Spleen (tissue), 11 donors: ENCODE measurements at regions not wholly inside any gene's neighbourhood (a gene's known extent, or its start where the extent isn't known, plus 50 kb on each side); places are given as distances from the start of the nearest gene placed in this dataset.

ENCODE experiments used
- DNase-seq: peaks from one replicate; pipeline ENCODE4 v3.0.0-alpha.2; 2020
- H3K27ac ChIP-seq, 8 donors: fragments of 200-600 bp; sonication (generic) in 7 of 8; 1 replicate in 4 of 8; 2 replicates in 4 of 8; pipeline versions ENCODE4 v1.5.0 to v1.8.0; 2016 to 2021; ENCODE audit warnings: inconsistent platforms in 4 of 8, mild to moderate bottlenecking in 4 of 8, moderate library complexity in 1 of 8
- H3K27me3 ChIP-seq, 7 donors: fragments of 200-600 bp; sonication (generic) in 6 of 7; replicated peaks in 1 of 7; 1 replicate in 4 of 7; 2 replicates in 3 of 7; pipeline versions ENCODE4 v1.5.0 to v1.8.0; 2016 to 2021; ENCODE audit warnings: inconsistent platforms in 3 of 7, mild to moderate bottlenecking in 1 of 7
- H3K36me3 ChIP-seq, 6 donors: fragments of 200-600 bp; sonication (generic) in 5 of 6; 1 replicate in 4 of 6; 2 replicates in 2 of 6; pipeline versions ENCODE4 v1.5.0 to v1.8.0; 2016 to 2021; ENCODE audit warnings: inconsistent platforms in 2 of 6
- H3K4me1 ChIP-seq, 6 donors: fragments of 200-600 bp; sonication (generic) in 5 of 6; 1 replicate in 3 of 6; 2 replicates in 3 of 6; pipeline versions ENCODE4 v1.5.0 to v1.8.0; 2016 to 2021; ENCODE audit warnings: inconsistent platforms in 3 of 6
- H3K4me3 ChIP-seq, 8 donors: fragments of 200-600 bp; sonication (generic) in 7 of 8; 1 replicate in 4 of 8; 2 replicates in 4 of 8; pipeline versions ENCODE4 v1.5.0 to v1.8.0; 2016 to 2021; ENCODE audit warnings: inconsistent platforms in 4 of 8, mild to moderate bottlenecking in 4 of 8, moderate library complexity in 2 of 8
- H3K9me3 ChIP-seq, 8 donors: fragments of 200-600 bp; sonication (generic) in 7 of 8; 1 replicate in 4 of 8; 2 replicates in 4 of 8; pipeline versions ENCODE4 v1.5.0 to v1.8.0; 2016 to 2021; ENCODE audit warnings: inconsistent platforms in 4 of 8
- CTCF ChIP-seq, 11 experiments: fragments of 200-600 bp in 7 of 11; fragments of 450-650 bp in 4 of 11; sonication (generic) in 4 of 11; IDR thresholded peaks in 8 of 11; conservative IDR thresholded peaks in 3 of 11; 1 replicate in 7 of 11; 2 replicates in 4 of 11; pipeline versions ENCODE4 v1.4.0 to v1.8.0; 2016 to 2021; ENCODE audit warnings: antibody characterized with exemption in 11 of 11, inconsistent platforms in 4 of 11, mild to moderate bottlenecking in 1 of 11
- POLR2A ChIP-seq, 3 donors: fragments of 450-650 bp; IDR thresholded peaks; one replicate each; pipeline ENCODE4 v1.5.1; 2017; ENCODE audit warnings: antibody characterized with exemption in 3 of 3, mild to moderate bottlenecking in 1 of 3
- POLR2AphosphoS5 ChIP-seq, 3 donors: sonication (generic); formaldehyde crosslinking; IDR thresholded peaks; one replicate each; pipeline ENCODE4 v1.5.1; 2017; ENCODE audit warnings: antibody characterized with exemption in 3 of 3
- WGBS, 5 donors: extraction: QIAGEN DNeasy Blood & Tissue Kit in 3 of 5; methylation state at CpG; one replicate each; pipeline versions ENCODE4 v1.1.5 to v1.1.7; 2013 to 2018; 5-methylcytosine and 5-hydroxymethylcytosine counted together
- intact Hi-C: fragments of 100-400 bp; cut with DNase I; formaldehyde crosslinking; loops from one replicate; pipeline ENCODE4 v1.15.0; 2023; ENCODE audit warnings: low total_unique reads
- donor health status: healthy with polysubstance abuse.
- donor health status: DM: no; HTN: no; CAD: no; lungs with moderate emphysema.
- donor health status: DM: no; HTN: no; CAD: no.
- donor health status: Bipolar disorder and iron deficiency.
- donor health status: healthy.
- donor health status: DM: no; HTN: no; CAD: no.
- donor health status: DM: yes; HTN: yes; CAD: no.

DNA sequence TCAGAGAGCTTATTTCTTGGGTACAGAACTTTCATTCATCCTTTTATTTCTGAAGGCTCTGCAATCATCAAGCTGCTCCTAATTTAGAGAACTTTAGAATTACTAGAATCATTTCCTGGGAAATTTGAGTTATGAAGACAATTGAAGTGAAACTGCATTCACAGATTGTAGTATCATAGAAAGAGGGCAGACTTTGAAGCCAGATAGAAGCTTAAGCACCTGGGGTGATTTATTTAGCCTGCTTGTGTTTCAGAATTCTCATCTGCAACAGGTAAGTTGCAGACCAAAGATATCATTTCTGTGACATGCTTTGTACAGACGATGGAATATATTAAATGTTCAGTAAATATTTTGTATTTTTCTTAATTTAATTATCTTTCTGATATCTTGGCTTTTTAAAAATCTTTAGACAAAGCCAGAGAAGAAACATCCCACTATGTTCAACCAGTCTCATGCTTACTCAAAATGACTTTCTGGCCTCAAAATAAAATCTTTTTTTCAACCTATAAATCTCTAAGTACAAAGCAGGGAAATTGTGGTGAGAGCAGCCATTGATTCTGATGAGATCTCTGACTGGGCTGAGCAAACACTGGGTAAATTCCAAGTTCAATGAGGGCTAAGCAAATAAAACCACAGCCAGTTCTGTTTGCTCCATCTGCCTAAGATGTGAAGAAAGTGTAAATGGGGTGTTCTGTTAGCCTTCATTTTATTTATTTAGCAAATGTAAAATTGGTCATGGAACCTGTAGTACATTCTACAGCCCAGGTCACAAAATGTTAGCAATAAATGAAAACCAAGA is 264.7 kb upstream of the CCNG1 start:
- no peaks in the 10 kb centered on the region for H3K27me3 ChIP-seq
- no peaks in the 10 kb centered on the region for H3K36me3 ChIP-seq
- no peak overlapping the region for H3K27ac ChIP-seq
- no peak for DNase-seq
- intact Hi-C loops: no loop called here
- no peaks in the 10 kb centered on the region for H3K4me1 ChIP-seq
- peaks cover 0 to 28% (median 8%) of the 10 kb centered on the region in 8 donors for H3K9me3 ChIP-seq
- H3K4me3 ChIP-seq: no peak overlapping the region
- 58 to 83% (median 63%) methylated on average over 1 of the region's 1 CpG for WGBS, 5 donors
- TF ChIP-seq POLR2AphosphoS5 (IDR thresholded peaks at IDR 0.05) (no peak), CTCF (IDR thresholded peaks at IDR 0.05 in 8 of 11, conservative IDR thresholded peaks at IDR 0.05 in 3 of 11) (no peak), POLR2A (IDR thresholded peaks at IDR 0.05) (no peak)

- Histone ChIP-seq H3K36me3 (no peaks in the 10 kb centered on the region), H3K4me1 (no peaks in the 10 kb centered on the region), H3K27ac (no peak overlapping the region), H3K4me3 (no peak overlapping the region), H3K27me3 (no peaks in the 10 kb centered on the region), H3K9me3 (no peaks in the 10 kb centered on the region)
- TF ChIP-seq POLR2A (IDR thresholded peaks at IDR 0.05) (no peak), CTCF (IDR thresholded peaks at IDR 0.05 in 8 of 11, conservative IDR thresholded peaks at IDR 0.05 in 3 of 11) (no peak), POLR2AphosphoS5 (IDR thresholded peaks at IDR 0.05) (no peak)
- WGBS, 5 donors: 64 to 77% (median 68%) methylated on average over 3 of the region's 3 CpGs
- no peak for DNase-seq
- intact Hi-C loops: no loop called here
Measured at GRCh38 chr5:163177971-163178370, 259.4 kb upstream of the CCNG1 start.

GRCh38 chr5:163185315-163185714 is 252.1 kb upstream of the CCNG1 start:
- Histone ChIP-seq H3K9me3 (peaks cover 0 to 11% (median 0%) of the 10 kb centered on the region in 8 donors), H3K36me3 (no peaks in the 10 kb centered on the region), H3K27ac (no peak overlapping the region), H3K27me3 (no peaks in the 10 kb centered on the region), H3K4me3 (no peak overlapping the region), H3K4me1 (no peaks in the 10 kb centered on the region)
- no peak for TF ChIP-seq CTCF (IDR thresholded peaks at IDR 0.05 in 8 of 11, conservative IDR thresholded peaks at IDR 0.05 in 3 of 11)
- no peak for TF ChIP-seq POLR2AphosphoS5 (IDR thresholded peaks at IDR 0.05)
- TF ChIP-seq POLR2A (IDR thresholded peaks at IDR 0.05): no peak
- no peak for DNase-seq
- intact Hi-C loops: no loop called here
- 83 to 94% (median 86%) methylated on average over 4 of the region's 4 CpGs for whole genome bisulfite sequencing, 5 donors

GRCh38 chr5:163189023-163189553 is 248.3 kb upstream of the CCNG1 start:
- no peaks in the 10 kb centered on the region for H3K27me3 ChIP-seq
- H3K4me3 ChIP-seq: no peak overlapping the region
- TF ChIP-seq POLR2AphosphoS5 (IDR thresholded peaks at IDR 0.05) (no peak), POLR2A (IDR thresholded peaks at IDR 0.05) (no peak), CTCF (IDR thresholded peaks at IDR 0.05 in 8 of 11, conservative IDR thresholded peaks at IDR 0.05 in 3 of 11) (no peak)
- no peaks in the 10 kb centered on the region for H3K36me3 ChIP-seq
- intact Hi-C loops: no loop called here
- H3K27ac ChIP-seq: no peak overlapping the region
- no peaks in the 10 kb centered on the region for H3K4me1 ChIP-seq
- H3K9me3 ChIP-seq: peaks cover 0 to 11% (median 0%) of the 10 kb centered on the region in 8 donors
- WGBS, 5 donors: 73 to 93% (median 88%) methylated on average over 2 of the region's 2 CpGs
- DNase-seq: no peak
